IMR-90 (cell line): ENCODE measurements at regions not wholly inside any gene's neighbourhood (a gene's known extent, or its start where the extent isn't known, plus 50 kb on each side); places are given as distances from the start of the nearest gene placed in this dataset.

Source experiments
- ATAC-seq: fragments of 200-7000 bp; cut with Tn5 transposase; 2 replicates; pipeline ENCODE4 v1.9.1; 2020; ENCODE audit warnings: low read depth, mild to moderate bottlenecking, moderate library complexity
- BruUV-seq: library from RNA; stranded (reverse); fragments of 400-500 nt; replicated peaks from 2 replicates; lab custom pipeline; 2021; lab: Mats Ljungman, UMichigan
- CTCF ChIA-PET: fragments of 300-600 bp; formaldehyde crosslinking; extraction: SDS; loops from one replicate; lab custom pipeline; 2021; ENCODE audit warnings: antibody characterized with exemption; lab: Yijun Ruan, JAX
- POLR2A ChIA-PET: fragments of 300-600 bp; sonication (Branson Sonifier 250); formaldehyde crosslinking; loops from one replicate; lab custom pipeline; 2022; ENCODE audit warnings: antibody characterized with exemption; ENCODE audit not compliant: unreplicated experiment; lab: Charles Lee
- DNase-seq: peaks from one replicate; pipeline ENCODE4 v3.0.0; 2013
- H2AFZ ChIP-seq: replicated peaks from 2 replicates; pipeline ENCODE3; 2013; ENCODE audit warnings: low read length, mild to moderate bottlenecking; ENCODE audit not compliant: poor library complexity
- H2AK5ac ChIP-seq: 2 replicates; pipeline ENCODE4 v1.6.1; 2013; ENCODE audit warnings: low read depth, low read length, inconsistent platforms
- H2AK9ac ChIP-seq: replicated peaks from 2 replicates; pipeline ENCODE3; 2013; ENCODE audit warnings: mild to moderate bottlenecking, low read depth, low read length, moderate library complexity; ENCODE audit not compliant: poor library complexity
- H2BK120ac ChIP-seq: 2 replicates; pipeline ENCODE4 v1.6.1; 2013; ENCODE audit warnings: low read depth, low read length, inconsistent platforms
- H2BK15ac ChIP-seq: 3 replicates; pipeline ENCODE4 v1.6.1; 2013; ENCODE audit warnings: low read depth, low read length, inconsistent platforms
- H2BK20ac ChIP-seq: 2 replicates; pipeline ENCODE4 v1.6.1; 2013; ENCODE audit warnings: low read depth, mild to moderate bottlenecking, inconsistent platforms, low read length, moderate library complexity
- H2BK5ac ChIP-seq: 2 replicates; pipeline ENCODE4 v1.6.1; 2013; ENCODE audit warnings: mild to moderate bottlenecking, low read depth, low read length, inconsistent platforms; ENCODE audit not compliant: poor library complexity, severe bottlenecking
- H3K14ac ChIP-seq: replicated peaks from 2 replicates; pipeline ENCODE4 v1.6.1; 2013; ENCODE audit warnings: low read depth, low read length, inconsistent platforms
- H3K18ac ChIP-seq: 2 replicates; pipeline ENCODE4 v1.6.1; 2013; ENCODE audit warnings: low read depth, low read length, control low read depth
- H3K23ac ChIP-seq: 2 replicates; pipeline ENCODE4 v1.6.1; 2013; ENCODE audit warnings: low read depth, low read length, inconsistent platforms
- H3K27ac ChIP-seq: 2 replicates; pipeline ENCODE4 v1.5.1; 2013; ENCODE audit warnings: mild to moderate bottlenecking, control low read depth, low read length; ENCODE audit not compliant: insufficient read depth
- H3K27me3 ChIP-seq: 2 replicates; pipeline ENCODE4 v1.6.1; 2013; ENCODE audit warnings: low read length; ENCODE audit not compliant: control insufficient read depth, insufficient read depth
- H3K36me3 ChIP-seq: 2 replicates; pipeline ENCODE4 v1.6.1; 2013; ENCODE audit warnings: low read length, mixed read lengths; ENCODE audit not compliant: control insufficient read depth, insufficient read depth
- H3K4ac ChIP-seq: 2 replicates; pipeline ENCODE4 v1.6.1; 2013; ENCODE audit warnings: low read depth, low read length, inconsistent platforms
- H3K4me1 ChIP-seq: 2 replicates; pipeline ENCODE4 v1.6.1; 2013; ENCODE audit warnings: low read length, mixed read lengths; ENCODE audit not compliant: control insufficient read depth, insufficient read depth
- H3K4me2 ChIP-seq: 2 replicates; pipeline ENCODE4 v1.6.1; 2013; ENCODE audit warnings: low read depth, mild to moderate bottlenecking, control low read depth, low read length, moderate library complexity
- H3K4me3 ChIP-seq: 2 replicates; pipeline ENCODE4 v1.5.1; 2013; ENCODE audit warnings: low read depth, mild to moderate bottlenecking, control low read depth, low read length, moderate library complexity; ENCODE audit not compliant: insufficient read depth
- H3K56ac ChIP-seq: 2 replicates; pipeline ENCODE4 v1.6.1; 2013; ENCODE audit warnings: low read length, inconsistent platforms; ENCODE audit not compliant: insufficient read depth; ENCODE audit errors: extremely low read depth
- H3K79me1 ChIP-seq, 2 experiments: 2 replicates each; pipeline ENCODE4 v1.6.1; 2013; ENCODE audit warnings: low read length in 2 of 2, inconsistent platforms in 1 of 2, low read depth in 1 of 2
- H3K9ac ChIP-seq: 2 replicates; pipeline ENCODE4 v1.6.1; 2013; ENCODE audit warnings: low read depth, low read length, control low read depth
- H3K9me1 ChIP-seq: 2 replicates; pipeline ENCODE4 v1.6.1; 2013; ENCODE audit warnings: low read length, inconsistent platforms; ENCODE audit not compliant: insufficient read depth
- H3K9me3 ChIP-seq: 2 replicates; pipeline ENCODE4 v1.6.1; 2013; ENCODE audit warnings: low read length; ENCODE audit not compliant: control insufficient read depth, insufficient read depth
- H4K20me1 ChIP-seq: 2 replicates; pipeline ENCODE4 v1.6.1; 2013; ENCODE audit warnings: low read length, inconsistent platforms; ENCODE audit not compliant: insufficient read depth
- H4K5ac ChIP-seq: 2 replicates; pipeline ENCODE4 v1.6.1; 2013; ENCODE audit warnings: mild to moderate bottlenecking, low read depth, low read length, control low read depth
- H4K8ac ChIP-seq, 2 experiments: 2 replicates each; pipeline ENCODE4 v1.6.1; 2013; ENCODE audit warnings: low read depth in 2 of 2, low read length in 2 of 2, control low read depth in 1 of 2, inconsistent platforms in 1 of 2
- H4K91ac ChIP-seq: 2 replicates; pipeline ENCODE4 v1.6.1; 2013; ENCODE audit warnings: low read depth, low read length, inconsistent platforms; ENCODE audit not compliant: insufficient read depth
- CEBPB ChIP-seq: IDR thresholded peaks from 2 replicates; pipeline ENCODE4 v1.6.1; 2012; ENCODE audit warnings: low read depth, low read length, improper control_type of control experiment
- USF2 ChIP-seq: fragments of 150-350 bp; IDR thresholded peaks from 2 replicates; pipeline ENCODE4 v1.6.1; 2017; ENCODE audit warnings: mild to moderate bottlenecking, antibody characterized with exemption, low read length, low read depth
- WGBS, 2 experiments: methylation state at CpG; one replicate each; pipeline versions ENCODE4 v1.1.5 to v1.1.7; 2013; ENCODE audit warnings: missing lambda C conversion rate in 2 of 2; ENCODE audit not compliant: insufficient read length in 1 of 2; ENCODE audit errors: extremely low coverage in 2 of 2; 5-methylcytosine and 5-hydroxymethylcytosine counted together
- dilution Hi-C: fragments of 300-500 bp; cut with HindIII; formaldehyde crosslinking; loops from one replicate; pipeline ENCODE4 v1.14.3; 2018; ENCODE audit warnings: low sequenced_read_pairs; ENCODE audit not compliant: unreplicated experiment
- in situ Hi-C: fragments of 300-500 bp; cut with MboI; formaldehyde crosslinking; loops from 3 replicates; pipeline ENCODE4 v1.14.3; 2019; ENCODE audit warnings: low sequenced_read_pairs, inconsistent platforms, mixed read lengths
- intact Hi-C: fragments of 100-400 bp; cut with micrococcal nuclease; formaldehyde crosslinking; loops from 2 replicates; pipeline ENCODE4 v1.10.0; 2022

- Histone ChIP-seq H2BK20ac (0 out of 2 replicates have a peak overlapping the region, but pooled peaks have one; percentile 17), H2BK120ac (peak overlapping the region; percentile 32; the same call in 1 of the 2 replicates), H3K4ac (peak overlapping the region; percentile 11; the same call in 1 of the 2 replicates), H3K9ac (no peak overlapping the region), H3K9me1 (no peaks in the 10 kb centered on the region), H3K4me1 (peaks cover 5% of the 10 kb centered on the region; the same call in 1 of the 2 replicates), H3K27me3 (no peaks in the 10 kb centered on the region), H3K36me3 (no peaks in the 10 kb centered on the region), H3K23ac (no peak overlapping the region), H3K27ac (no peak overlapping the region; the same call in 1 of the 2 replicates), H4K8ac (peak overlapping the region in 1 of 2 experiments; percentile 28; a peak in 1 of 4 replicates), H4K5ac (peak overlapping the region; percentile 73; the same call in 1 of the 2 replicates), H3K4me2 (peak overlapping the region; percentile 36; the same call in 1 of the 2 replicates), H3K4me3 (no peak overlapping the region), H3K14ac (peak overlapping the region; percentile 38; the same call in 1 of the 2 replicates), H3K9me3 (no peaks in the 10 kb centered on the region), H2AK5ac (peak overlapping the region; percentile 80; the same call in 1 of the 2 replicates), H2BK5ac (peak overlapping the region; percentile 64), H2BK15ac (no peak overlapping the region; the same call in 2 of the 3 replicates), H3K56ac (no peak overlapping the region), H4K91ac (no peak overlapping the region), H3K79me1 (no peaks in the 10 kb centered on the region), H2AFZ (no peak overlapping the region), H4K20me1 (no peaks in the 10 kb centered on the region), H2AK9ac (no peak overlapping the region), H3K18ac (peak overlapping the region; percentile 98)
- ChIA-PET CTCF (interaction anchor here (0.6 to 1.5 kb wide), 4 partner anchors 12 to 229 kb away, joined by 3 to 5 read pairs (median 4); no protein-coding TSS in a partner anchor), POLR2A (no interaction called here)
- ATAC-seq (peak; percentile 79), DNase-seq (peak; percentile 81)
- in situ Hi-C loops (no loop called here), dilution Hi-C loops (no loop called here), intact Hi-C loops (no loop called here)
- TF ChIP-seq CEBPB = peak; percentile 24; the same call in 1 of the 2 replicates
- no peak for TF ChIP-seq USF2
- WGBS, 2 experiments = no CpG with 5 or more reads among the region's 1 CpG
- BruUV-seq = no TSS peak
These were observed 277.8 kb downstream of the LTN1 start for GRCh38 chr21:28714777-28715464.
